Right cardiac atrium (tissue), 5 donors: ENCODE measurements at regions not wholly inside any gene's neighbourhood (a gene's known extent, or its start where the extent isn't known, plus 50 kb on each side); places are given as distances from the start of the nearest gene placed in this dataset.
A peak's percentile ranks its signal among the peaks of the same experiment; 100 is the strongest.

ENCODE experiments used
- ATAC-seq, 2 donors: fragments of 200-7000 bp; cut with Tn5 transposase; one replicate each; pipeline versions ENCODE4 v1.8.0 to v1.9.1; 2020; ENCODE audit warnings: moderate library complexity in 2 of 2, mild to moderate bottlenecking in 1 of 2
- DNase-seq, 3 donors: peaks; one replicate each; pipeline ENCODE4 v3.0.0-alpha.2; 2020
- H3K27ac ChIP-seq: one replicate; pipeline ENCODE4 v1.5.1; 2013; ENCODE audit warnings: mild to moderate bottlenecking, low read length, control low read depth, moderate library complexity
- H3K27me3 ChIP-seq: one replicate; pipeline ENCODE4 v1.6.1; 2013; ENCODE audit not compliant: control insufficient read depth, insufficient read depth
- H3K4me1 ChIP-seq: one replicate; pipeline ENCODE4 v1.6.1; 2013; ENCODE audit warnings: low read length; ENCODE audit not compliant: control insufficient read depth, insufficient read depth
- H3K4me3 ChIP-seq: one replicate; pipeline ENCODE4 v1.5.1; 2013; ENCODE audit warnings: low read length, control low read depth
- H3K9me3 ChIP-seq: one replicate; pipeline ENCODE4 v1.6.1; 2013; ENCODE audit warnings: low read length; ENCODE audit not compliant: control insufficient read depth
- WGBS: extraction: QIAGEN DNeasy Blood & Tissue Kit; methylation state at CpG from one replicate; pipeline ENCODE4 v1.1.7; 2013; 5-methylcytosine and 5-hydroxymethylcytosine counted together
- intact Hi-C, 4 donors: fragments of 100-400 bp; cut with DNase I; formaldehyde crosslinking; loops; one replicate each; pipeline versions ENCODE4 v1.11.0 to v1.14.0; 2022 to 2023
- donor health status: healthy with polysubstance abuse.
- donor health status: DM: no; HTN: yes; CAD: no.
- donor health status: DM: no; HTN: no; CAD: no.
- donor health status: DM: no; HTN: yes; CAD: no; lungs with severe emphysema.
- donor health status: DM: yes; HTN: yes; CAD: no.

DNA sequence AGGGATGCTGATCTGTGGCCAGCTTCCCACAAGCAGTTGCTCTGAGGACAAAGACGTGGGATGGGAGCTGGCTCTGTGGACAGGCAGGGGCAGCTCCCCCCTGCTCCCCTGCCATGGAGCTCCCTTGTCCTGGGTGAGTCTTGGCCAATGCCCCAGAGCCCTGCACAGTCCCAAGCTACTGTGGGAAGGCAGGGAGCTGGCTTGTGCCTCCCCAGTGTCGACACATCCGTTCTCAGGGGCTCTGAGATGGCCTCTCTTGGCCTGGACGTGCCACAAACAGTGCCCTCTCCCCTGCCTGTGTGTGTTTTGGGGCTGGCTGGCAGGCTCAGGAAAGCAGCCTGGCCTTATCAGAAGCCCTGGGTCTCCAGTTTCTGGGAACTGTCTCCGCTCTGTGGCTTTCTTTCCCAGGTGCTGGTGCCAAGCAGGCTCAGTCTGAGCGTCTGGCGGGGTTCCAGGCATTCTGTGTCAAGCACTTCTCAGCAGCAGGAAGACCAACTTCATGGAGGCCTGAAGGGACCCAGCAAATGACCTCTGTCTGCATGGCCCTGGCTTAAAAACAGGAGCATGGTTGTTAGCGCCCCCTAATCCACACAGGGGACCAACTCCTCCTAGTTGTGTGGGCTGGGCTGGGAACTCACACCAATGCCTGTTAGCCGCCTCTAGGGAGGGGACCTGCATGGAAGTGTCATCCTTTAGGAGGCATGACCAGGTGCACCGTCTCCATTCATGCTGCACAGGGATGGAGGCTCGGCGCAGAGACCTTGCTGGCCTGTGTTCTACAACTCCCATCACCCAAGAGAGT lies 375.2 kb downstream of the RPS24 start:
- no peaks in the 10 kb centered on the region for H3K27me3 ChIP-seq
- peak overlapping the region; percentile 55 for H3K27ac ChIP-seq
- WGBS: 44% methylated on average over 12 of the region's 12 CpGs
- peak; percentile 89 to 96 (median 94) for DNase-seq
- peaks cover 18% of the 10 kb centered on the region for H3K4me1 ChIP-seq
- H3K4me3 ChIP-seq: no peak overlapping the region
- peak; percentile 77 to 83 for ATAC-seq
- H3K9me3 ChIP-seq: no peaks in the 10 kb centered on the region
- intact Hi-C loops: no loop called here

DNA sequence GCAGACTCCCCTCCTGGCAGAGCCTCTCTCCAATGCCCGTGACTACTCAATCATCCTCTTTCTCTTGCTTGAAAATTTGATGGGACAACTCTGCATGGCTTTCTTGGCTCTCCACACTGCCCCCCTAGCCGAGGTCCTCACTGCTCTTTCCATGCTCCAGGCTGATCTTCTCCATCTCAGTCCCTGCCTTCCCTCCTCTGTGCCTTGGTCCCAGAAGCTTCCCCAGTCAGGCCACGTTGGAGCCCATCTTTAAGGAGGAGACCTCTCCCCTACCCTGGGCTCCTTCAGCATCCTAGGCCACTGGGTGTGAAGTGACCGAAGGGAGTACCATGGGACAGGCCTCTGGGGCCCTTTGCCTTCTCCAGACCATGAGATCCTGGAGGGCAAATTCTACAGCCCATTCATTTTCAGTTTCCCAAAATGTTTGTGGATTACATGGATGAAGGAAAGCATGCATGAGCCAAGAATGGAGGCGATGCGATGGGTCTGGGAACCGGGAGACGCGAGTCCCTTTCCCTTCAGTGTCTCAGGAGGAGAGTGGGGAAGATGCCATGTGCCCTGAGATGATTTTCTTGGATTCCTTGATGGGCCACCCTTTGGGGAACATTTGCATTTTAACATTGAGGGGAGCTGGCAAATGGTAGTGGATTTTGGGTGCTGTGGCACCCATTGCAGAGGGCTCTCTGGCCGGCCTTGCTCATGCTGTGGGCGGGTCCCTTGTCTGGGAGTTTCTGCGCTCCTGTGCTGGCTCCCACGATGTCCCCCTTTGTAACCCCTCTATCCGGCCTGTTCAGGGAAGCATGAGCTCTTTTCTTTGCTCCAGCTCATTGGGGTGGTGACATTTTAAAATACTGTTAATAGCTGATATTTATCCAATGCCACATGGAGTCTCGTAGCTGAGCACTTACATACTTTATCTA lies 376.6 kb downstream of the RPS24 start:
- ATAC-seq: no peak
- Histone ChIP-seq H3K9me3 (no peaks in the 10 kb centered on the region), H3K4me1 (peaks cover 18% of the 10 kb centered on the region), H3K4me3 (no peak overlapping the region), H3K27ac (no peak overlapping the region), H3K27me3 (no peaks in the 10 kb centered on the region)
- intact Hi-C loops: no loop called here
- 93% methylated on average over 15 of the region's 15 CpGs for WGBS
- DNase-seq: no peak

DNA sequence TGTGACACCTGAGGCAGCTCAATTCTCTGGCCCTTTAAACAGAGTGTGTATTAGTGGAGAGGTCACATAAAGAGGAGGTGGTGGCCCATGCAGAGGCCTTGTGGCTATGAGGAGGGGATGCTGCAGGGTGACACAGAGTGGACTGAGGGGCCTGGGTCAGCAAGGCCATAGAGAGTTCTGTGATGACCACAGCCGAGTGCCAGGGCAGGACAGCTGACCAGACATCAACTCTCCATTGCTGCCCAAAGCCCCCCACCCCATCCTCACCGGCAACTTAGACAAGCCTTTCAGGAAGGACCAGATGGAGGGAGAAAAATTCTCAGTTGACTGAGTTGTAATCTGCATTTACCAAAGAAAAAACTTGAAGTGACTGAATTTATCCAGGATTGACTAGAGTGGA lies 378.1 kb downstream of the RPS24 start:
- Histone ChIP-seq H3K9me3 (no peaks in the 10 kb centered on the region), H3K4me3 (no peak overlapping the region), H3K27me3 (no peaks in the 10 kb centered on the region), H3K4me1 (peaks cover 10% of the 10 kb centered on the region), H3K27ac (no peak overlapping the region)
- ATAC-seq (no peak), DNase-seq (no peak)
- WGBS: 94% methylated on average over 2 of the region's 2 CpGs
- intact Hi-C loops: no loop called here

DNA sequence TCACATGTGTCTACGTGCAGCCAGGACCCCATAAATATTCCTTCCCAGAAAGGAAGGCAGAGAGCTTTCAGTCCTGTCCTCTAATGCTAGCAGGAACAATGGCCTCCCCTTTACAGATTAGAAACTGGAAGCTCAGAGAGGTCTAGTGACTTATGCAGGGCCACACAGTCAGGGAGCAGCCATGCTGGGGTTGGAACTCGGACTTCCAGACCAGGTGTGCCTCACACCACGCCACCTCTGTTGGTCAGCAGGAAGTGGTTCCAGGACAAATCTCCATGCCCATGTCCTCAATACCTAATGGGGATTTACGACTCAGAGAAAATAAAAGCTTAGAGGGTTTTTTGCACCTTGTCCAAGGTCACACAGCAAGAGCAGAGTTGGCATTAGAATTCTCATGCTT lies 378.9 kb downstream of the RPS24 start:
- WGBS: 72% methylated on average over 4 of the region's 4 CpGs
- no peak for ATAC-seq

DNA sequence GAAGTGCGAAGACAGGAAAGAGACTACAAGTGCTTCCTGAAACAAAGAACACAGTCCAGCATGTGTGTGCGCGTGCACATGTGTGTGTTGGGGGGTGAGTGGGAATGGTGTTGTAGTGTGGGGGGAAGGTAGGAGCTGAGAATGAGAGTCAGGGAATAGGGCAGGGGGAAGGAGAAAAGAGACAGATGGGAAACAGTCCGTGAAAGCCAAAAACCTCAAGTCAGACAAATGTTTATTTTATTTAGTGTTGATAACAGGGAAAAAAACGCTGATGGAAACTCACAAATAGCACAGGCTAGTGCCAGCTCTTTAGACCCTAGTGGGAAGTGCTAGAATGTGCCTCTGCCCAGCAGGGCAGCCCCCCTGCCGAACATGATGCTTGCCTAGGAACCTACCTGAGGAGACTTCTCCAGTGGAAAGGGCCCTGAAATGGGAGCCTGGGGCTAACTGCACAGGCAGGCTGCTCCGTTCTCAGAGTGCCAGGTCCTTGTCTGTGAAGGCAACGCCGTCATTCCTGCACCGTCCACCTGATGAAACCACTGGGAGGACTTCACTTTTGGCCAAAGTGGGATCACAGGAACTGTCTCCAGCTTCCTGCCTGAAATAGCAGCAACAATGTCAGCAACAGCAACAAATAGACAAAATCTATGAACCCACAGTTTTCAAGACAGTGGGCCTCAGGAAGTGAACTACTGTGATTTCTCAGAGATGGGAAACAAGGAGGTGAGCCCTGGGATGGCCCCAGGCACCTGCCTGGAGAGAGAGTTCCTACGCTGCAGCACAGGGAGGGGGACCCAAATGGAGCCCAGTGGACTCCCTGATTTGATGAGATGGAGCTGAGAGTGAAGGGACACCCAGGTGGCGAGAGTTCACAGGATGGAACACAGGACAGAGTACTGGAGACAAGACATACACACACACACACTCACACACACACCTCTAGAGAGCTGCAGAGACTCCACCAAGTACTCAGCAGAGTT lies 379.7 kb downstream of the RPS24 start:
- Histone ChIP-seq H3K9me3 (no peaks in the 10 kb centered on the region), H3K27me3 (no peaks in the 10 kb centered on the region), H3K27ac (no peak overlapping the region), H3K4me3 (no peak overlapping the region), H3K4me1 (peaks cover 8% of the 10 kb centered on the region)
- DNase-seq (no peak), ATAC-seq (no peak)
- 48% methylated on average over 12 of the region's 12 CpGs for WGBS
- intact Hi-C loops: no loop called here

More for the DNA sequence above, 378.9 kb downstream of the RPS24 start:
- H3K4me3 ChIP-seq: no peak overlapping the region
- H3K9me3 ChIP-seq: no peaks in the 10 kb centered on the region
- no peak for DNase-seq
- H3K4me1 ChIP-seq: peaks cover 9% of the 10 kb centered on the region
- no peak overlapping the region for H3K27ac ChIP-seq
- intact Hi-C loops: no loop called here
- H3K27me3 ChIP-seq: no peaks in the 10 kb centered on the region

DNA sequence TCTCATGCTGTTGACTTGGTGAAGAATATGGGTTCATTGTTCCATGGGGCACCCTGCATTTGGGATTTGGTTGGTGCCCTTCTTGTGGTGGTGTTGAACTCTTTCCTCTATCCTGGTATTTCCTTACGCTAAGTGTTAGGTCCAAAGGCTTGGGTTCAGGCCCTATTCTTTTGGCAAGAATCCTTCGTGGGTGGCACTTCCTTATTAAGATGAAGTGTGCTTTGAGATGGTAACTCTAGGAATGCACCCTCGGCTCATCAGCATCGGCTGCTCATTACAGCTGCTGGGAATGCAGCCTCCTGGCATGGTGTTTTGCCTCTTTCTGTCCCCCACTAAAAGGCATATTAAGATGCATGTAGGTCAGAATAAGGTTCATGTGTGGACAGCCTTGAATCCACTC lies 380.7 kb downstream of the RPS24 start:
- DNase-seq (no peak), ATAC-seq (no peak)
- Histone ChIP-seq H3K4me3 (no peak overlapping the region), H3K27ac (no peak overlapping the region), H3K27me3 (no peaks in the 10 kb centered on the region), H3K4me1 (no peaks in the 10 kb centered on the region), H3K9me3 (no peaks in the 10 kb centered on the region)
- intact Hi-C loops: no loop called here
- 87% methylated on average over 4 of the region's 4 CpGs for WGBS

DNA sequence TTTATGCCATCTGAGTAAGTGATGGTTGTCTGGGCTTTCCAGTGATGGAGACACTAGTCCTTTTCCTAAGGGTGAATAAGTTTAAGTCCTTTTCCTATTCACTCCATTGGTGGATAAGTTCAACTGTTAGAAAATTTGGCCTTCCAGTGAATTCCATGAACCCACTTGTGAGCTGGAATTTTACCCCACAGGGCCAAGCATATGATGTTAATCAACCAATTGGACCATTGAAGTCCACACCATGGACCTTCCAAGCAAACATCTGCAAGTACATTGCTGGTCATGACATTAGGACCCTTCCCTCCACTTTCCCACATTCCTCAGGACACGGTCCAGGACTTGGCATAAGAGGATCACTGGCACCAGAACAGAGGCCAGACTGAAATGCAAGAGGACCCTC lies 381.4 kb downstream of the RPS24 start:
- H3K27ac ChIP-seq: no peak overlapping the region
- no peak for DNase-seq
- H3K27me3 ChIP-seq: no peaks in the 10 kb centered on the region

DNA sequence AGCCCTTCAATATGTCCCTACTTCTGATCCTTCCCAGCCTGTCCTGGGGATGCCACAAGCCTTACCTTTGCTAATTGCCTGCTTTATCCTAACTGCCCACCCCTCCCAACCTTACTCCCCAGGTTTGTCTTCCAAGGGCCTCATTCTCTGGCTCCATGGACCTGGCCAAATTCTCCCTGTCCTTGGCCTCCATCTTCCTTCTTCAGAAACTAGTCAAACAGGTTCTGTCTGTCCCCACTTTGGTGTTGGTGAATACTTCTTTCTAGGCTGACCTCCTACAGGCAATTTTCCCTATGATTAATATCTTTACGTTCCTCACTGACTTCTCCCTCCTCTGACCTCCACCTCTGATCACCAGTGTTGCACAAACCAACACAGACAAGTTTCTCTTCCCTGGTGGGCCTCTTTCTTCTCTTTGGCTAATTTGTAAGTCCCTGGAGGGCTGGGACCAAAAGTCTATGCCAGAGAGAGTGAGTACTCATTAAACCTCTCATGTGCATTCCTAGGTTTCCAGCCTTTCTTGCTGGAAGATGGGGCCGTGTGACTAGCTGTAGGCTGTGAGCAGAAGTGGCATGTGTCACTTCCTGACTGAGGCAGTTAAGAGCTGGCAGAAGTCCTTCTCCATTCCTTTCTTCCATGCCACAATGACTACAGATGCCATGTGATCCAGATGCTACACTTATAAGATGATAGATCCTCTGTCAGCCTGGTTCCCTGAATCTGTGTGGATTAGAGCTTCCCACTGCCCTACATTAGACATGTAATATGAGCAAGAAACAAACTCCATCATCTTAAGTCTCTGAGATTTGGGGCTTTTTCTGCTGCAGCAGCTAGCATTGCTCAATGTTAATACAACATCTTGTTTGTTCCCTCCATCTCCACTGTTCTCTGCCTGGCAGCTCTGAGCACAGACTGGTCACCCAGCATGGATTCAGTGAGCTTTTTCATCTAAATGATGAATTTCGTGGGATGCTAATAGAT lies 382.7 kb downstream of the RPS24 start:
- intact Hi-C loops: no loop called here
- 69% methylated on average over 3 of the region's 3 CpGs for WGBS
- no peaks in the 10 kb centered on the region for H3K9me3 ChIP-seq
- H3K4me1 ChIP-seq: no peaks in the 10 kb centered on the region
- no peaks in the 10 kb centered on the region for H3K27me3 ChIP-seq
- H3K4me3 ChIP-seq: no peak overlapping the region
- ATAC-seq (no peak), DNase-seq (no peak)
- no peak overlapping the region for H3K27ac ChIP-seq

More for the DNA sequence above, 381.4 kb downstream of the RPS24 start:
- no peak overlapping the region for H3K4me3 ChIP-seq
- no peaks in the 10 kb centered on the region for H3K9me3 ChIP-seq
- no peak for ATAC-seq
- no peaks in the 10 kb centered on the region for H3K4me1 ChIP-seq
- intact Hi-C loops: no loop called here
- whole genome bisulfite sequencing: 66% methylated on average over 1 of the region's 1 CpG

DNA sequence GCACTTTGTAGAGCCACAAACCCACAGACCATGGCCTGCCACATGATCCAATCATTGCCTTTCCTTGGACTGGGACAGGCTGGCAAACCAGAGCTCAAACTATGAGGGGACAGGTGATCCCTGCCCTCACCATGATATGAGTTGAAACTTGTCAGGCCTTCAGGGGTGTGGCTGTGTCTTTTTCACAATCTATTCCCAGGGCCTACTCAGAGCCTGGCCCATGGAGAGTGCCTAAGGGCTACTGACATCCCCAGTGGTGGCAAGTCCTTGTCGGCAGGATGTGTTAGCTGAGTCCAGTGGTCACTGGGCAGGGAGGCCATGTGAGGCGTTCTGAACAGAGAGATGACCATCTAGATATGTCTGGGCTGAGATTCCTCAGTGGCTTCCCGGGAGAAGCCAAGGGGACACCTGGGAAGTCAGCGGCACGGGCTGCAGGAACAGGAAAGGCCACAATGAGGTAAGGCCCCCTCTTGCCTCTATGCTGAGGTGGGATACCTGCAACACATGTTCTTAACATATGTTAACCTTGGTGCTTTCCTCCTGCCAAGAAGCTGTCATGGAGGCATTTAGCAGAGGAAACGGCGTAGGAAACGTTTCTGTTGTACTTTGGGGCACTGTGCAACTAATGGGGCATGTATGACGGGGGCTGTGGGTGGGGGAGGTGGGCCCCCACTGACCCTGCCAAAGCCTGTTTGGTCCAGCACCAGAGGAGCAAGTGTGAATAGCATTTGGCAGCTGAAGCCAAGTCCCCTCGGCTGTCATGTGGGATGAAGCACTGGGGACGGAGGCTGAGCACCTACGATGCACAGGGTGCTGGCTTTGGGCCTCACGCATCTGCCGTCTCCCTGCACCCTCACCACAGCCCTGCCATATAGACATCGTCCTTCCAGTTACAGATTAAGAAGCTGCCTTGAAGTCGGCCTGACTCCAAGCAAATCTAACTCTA lies 384.0 kb downstream of the RPS24 start:
- H3K9me3 ChIP-seq: no peaks in the 10 kb centered on the region
- H3K4me3 ChIP-seq: no peak overlapping the region
- no peaks in the 10 kb centered on the region for H3K27me3 ChIP-seq
- H3K27ac ChIP-seq: no peak overlapping the region
- H3K4me1 ChIP-seq: no peaks in the 10 kb centered on the region
- no peak for ATAC-seq
- no peak for DNase-seq
- WGBS: 93% methylated on average over 16 of the region's 16 CpGs
- intact Hi-C loops: no loop called here
